K562 (cell line): ENCODE measurements at regions not wholly inside any gene's neighbourhood (a gene's known extent, or its start where the extent isn't known, plus 50 kb on each side); places are given as distances from the start of the nearest gene placed in this dataset.

Experiments
- ATAC-seq: fragments of 200-7000 bp; cut with Tn5 transposase; 3 replicates; pipeline ENCODE4 v1.9.1; 2020; ENCODE audit warnings: moderate library complexity
- BruUV-seq: library from RNA; stranded (reverse); fragments of 400-500 nt; replicated peaks from 2 replicates; lab custom pipeline; 2021; lab: Mats Ljungman, UMichigan
- CTCF ChIA-PET: fragments of 300-600 bp; formaldehyde crosslinking; extraction: SDS; loops from one replicate; lab custom pipeline; 2021; ENCODE audit warnings: low intra/inter-chr PET ratio; lab: Yijun Ruan, JAX
- POLR2A ChIA-PET: fragments of 300-600, 350-650 bp; sonication (Branson Sonifier 250); formaldehyde crosslinking; extraction: SDS; loops from one replicate; lab custom pipeline; 2021; ENCODE audit warnings: antibody characterized with exemption, inconsistent platforms; lab: Yijun Ruan, JAX
- DNase-seq, 4 experiments: peaks; one replicate each; pipeline versions ENCODE4 v3.0.0 to v3.0.0-alpha.2; 2011 to 2018; ENCODE audit warnings: low spot score in 3 of 4, mixed read lengths in 3 of 4; ENCODE audit errors: extremely low read depth in 1 of 4
- FAIRE-seq: peaks from 2 replicates; lab custom pipeline; 2011; peaks lifted over from hg19 to GRCh38; lab: Jason Lieb, UNC
- H2AFZ ChIP-seq: 2 replicates; pipeline ENCODE4 v1.6.0; 2011; ENCODE audit warnings: low read depth, low read length, control low read depth, inconsistent platforms
- H3K27ac ChIP-seq: fragments of 200-600 bp; 3 replicates; pipeline ENCODE4 v1.8.0; 2011; ENCODE audit warnings: low read depth, mild to moderate bottlenecking, control low read depth, inconsistent platforms, low read length, moderate library complexity, mixed read lengths; ENCODE audit errors: extremely low read depth
- H3K27me3 ChIP-seq, 2 experiments: fragments of 300-600 bp in 1 of 2; 2 replicates in 1 of 2; 3 replicates in 1 of 2; pipeline versions ENCODE4 v1.6.0 to v1.8.0; 2011; ENCODE audit warnings: inconsistent platforms in 2 of 2, low read length in 2 of 2, mild to moderate bottlenecking in 1 of 2, mixed read lengths in 1 of 2, moderate library complexity in 1 of 2; ENCODE audit not compliant: control insufficient read depth in 2 of 2, insufficient read depth in 2 of 2
- H3K36me3 ChIP-seq: fragments of 300-600 bp; 3 replicates; pipeline ENCODE4 v1.8.0; 2011; ENCODE audit warnings: mild to moderate bottlenecking, low read length, inconsistent platforms; ENCODE audit not compliant: control insufficient read depth, insufficient read depth
- H3K4me1 ChIP-seq, 2 experiments: fragments of 200-600 bp in 1 of 2; replicated peaks in 1 of 2; 2 replicates in 1 of 2; 3 replicates in 1 of 2; pipeline versions ENCODE4 v1.5.1 to v1.8.0; 2011; ENCODE audit warnings: inconsistent platforms in 2 of 2, low read length in 2 of 2, mild to moderate bottlenecking in 1 of 2, mixed read lengths in 1 of 2, moderate library complexity in 1 of 2; ENCODE audit not compliant: control insufficient read depth in 2 of 2, insufficient read depth in 2 of 2
- H3K4me2 ChIP-seq: 2 replicates; pipeline ENCODE4 v1.6.1; 2011; ENCODE audit warnings: low read length, control low read depth, inconsistent platforms, mixed read lengths; ENCODE audit not compliant: insufficient read depth
- H3K4me3 ChIP-seq: fragments of 200-600 bp; sonication (generic), shearing (Covaris generic); 2 replicates; pipeline ENCODE4 v1.5.1; 2016; ENCODE audit warnings: control low read depth, inconsistent platforms
- H3K79me2 ChIP-seq: fragments of 200-600 bp; 3 replicates; pipeline ENCODE4 v1.8.0; 2011; ENCODE audit warnings: low read length, inconsistent platforms; ENCODE audit not compliant: control insufficient read depth, insufficient read depth
- H3K9ac ChIP-seq, 2 experiments: 2 replicates each; pipeline versions ENCODE4 v1.6.0 to v1.6.1; 2011; ENCODE audit warnings: low read depth in 2 of 2, low read length in 2 of 2, control low read depth in 1 of 2, inconsistent platforms in 1 of 2, mild to moderate bottlenecking in 1 of 2, mixed read lengths in 1 of 2; ENCODE audit not compliant: insufficient read depth in 1 of 2
- H3K9me1 ChIP-seq: one replicate; pipeline ENCODE4 v1.6.0; 2011; ENCODE audit warnings: inconsistent platforms, mild to moderate bottlenecking, low read length, moderate library complexity; ENCODE audit not compliant: control insufficient read depth, insufficient read depth
- H3K9me3 ChIP-seq: replicated peaks from 2 replicates; pipeline ENCODE4 v1.5.1; 2011; ENCODE audit warnings: low read depth, low read length, inconsistent platforms; ENCODE audit not compliant: control insufficient read depth, insufficient read depth
- H4K20me1 ChIP-seq: replicated peaks from 2 replicates; pipeline ENCODE4 v1.6.1; 2011; ENCODE audit warnings: low read length, inconsistent platforms, mixed read lengths; ENCODE audit not compliant: control insufficient read depth, insufficient read depth
- ARID4B ChIP-seq: sonication (generic); formaldehyde crosslinking; IDR thresholded peaks from 2 replicates; pipeline ENCODE4 v1.8.0; 2022; ENCODE audit warnings: mild to moderate bottlenecking, missing genetic modification reagents
- CBX8 ChIP-seq: fragments of 200-600 bp; sonication (generic); IDR thresholded peaks from 2 replicates; pipeline ENCODE4 v1.6.1; 2012; ENCODE audit warnings: borderline replicate concordance, mixed run types, low read depth, mild to moderate bottlenecking, moderate library complexity, mixed read lengths, low read length, control low read depth, inconsistent platforms; ENCODE audit not compliant: poor library complexity, severe bottlenecking; ENCODE audit errors: extremely low read depth
- HDGF ChIP-seq: fragments of 450-650 bp; IDR thresholded peaks from 2 replicates; pipeline ENCODE4 v1.6.1; 2016
- KDM5B ChIP-seq: fragments of 200-600 bp; sonication (generic); IDR thresholded peaks from 2 replicates; pipeline ENCODE4 v1.6.1; 2012; ENCODE audit warnings: low read depth, mild to moderate bottlenecking, moderate library complexity, low read length, control low read depth, inconsistent platforms; ENCODE audit not compliant: insufficient replicate concordance
- NEUROD1 ChIP-seq: fragments of 150-350 bp; IDR thresholded peaks from 2 replicates; pipeline ENCODE4 v1.6.1; 2014; ENCODE audit warnings: borderline replicate concordance, low read length, low read depth; ENCODE audit not compliant: partially characterized antibody
- PTTG1 ChIP-seq: fragments of 450-650 bp; IDR thresholded peaks from 2 replicates; pipeline ENCODE4 v1.6.1; 2016; ENCODE audit warnings: low read depth, mild to moderate bottlenecking, missing genetic modification characterization, missing compliant biosample characterization
- SPI1 ChIP-seq: IDR thresholded peaks from 2 replicates; pipeline ENCODE4 v1.6.1; 2011; ENCODE audit warnings: low read depth, low read length, control low read depth, borderline replicate concordance
- STAG1 ChIP-seq: sonication (generic); formaldehyde crosslinking; IDR thresholded peaks from 2 replicates; pipeline ENCODE4 v1.5.0; 2020; ENCODE audit warnings: missing genetic modification reagents, borderline replicate concordance
- TCFL5 ChIP-seq: fragments of 250-450 bp; sonication (Bioruptor Pico); conservative IDR thresholded peaks from 2 replicates; pipeline ENCODE4 v1.6.1; 2021; ENCODE audit warnings: mild to moderate bottlenecking, moderate library complexity, matching md5 sums
- ZBED1 ChIP-seq: IDR thresholded peaks from 2 replicates; pipeline ENCODE4 v1.6.1; 2014
- ZNF124 ChIP-seq: sonication (generic); formaldehyde crosslinking; IDR thresholded peaks from 2 replicates; pipeline ENCODE4 v1.8.1; 2022; ENCODE audit warnings: missing genetic modification reagents
- ZNF239 ChIP-seq: fragments of 250-450 bp; sonication (Bioruptor Pico); IDR thresholded peaks from 2 replicates; pipeline ENCODE4 v1.4.0; 2020; ENCODE audit warnings: mild to moderate bottlenecking
- ZNF561 ChIP-seq: fragments of 450-650 bp; formaldehyde crosslinking; conservative IDR thresholded peaks from 2 replicates; pipeline ENCODE4 v1.4.0; 2020; ENCODE audit warnings: mild to moderate bottlenecking, moderate library complexity
- ZNF830 ChIP-seq: fragments of 250-450 bp; sonication (Bioruptor Pico); IDR thresholded peaks from 2 replicates; pipeline ENCODE4 v1.5.0; 2021; ENCODE audit warnings: mild to moderate bottlenecking
- WGBS: fragments of 100-300 bp; shearing (Covaris generic); methylation state at CpG from one replicate; pipeline ENCODE4 v1.1.6; 2016; ENCODE audit warnings: low coverage, mixed read lengths; ENCODE audit not compliant: insufficient coverage; ENCODE audit errors: missing lambda C conversion rate; 5-methylcytosine and 5-hydroxymethylcytosine counted together
- in situ Hi-C: fragments of 300-500 bp; cut with MboI; formaldehyde crosslinking; loops from 4 replicates; pipeline ENCODE4 v1.15.0; 2018; ENCODE audit warnings: inconsistent platforms, mixed read lengths
- intact Hi-C: fragments of 100-400 bp; cut with micrococcal nuclease; formaldehyde crosslinking; loops from 2 replicates; pipeline ENCODE4 v1.14.2; 2022

DNA sequence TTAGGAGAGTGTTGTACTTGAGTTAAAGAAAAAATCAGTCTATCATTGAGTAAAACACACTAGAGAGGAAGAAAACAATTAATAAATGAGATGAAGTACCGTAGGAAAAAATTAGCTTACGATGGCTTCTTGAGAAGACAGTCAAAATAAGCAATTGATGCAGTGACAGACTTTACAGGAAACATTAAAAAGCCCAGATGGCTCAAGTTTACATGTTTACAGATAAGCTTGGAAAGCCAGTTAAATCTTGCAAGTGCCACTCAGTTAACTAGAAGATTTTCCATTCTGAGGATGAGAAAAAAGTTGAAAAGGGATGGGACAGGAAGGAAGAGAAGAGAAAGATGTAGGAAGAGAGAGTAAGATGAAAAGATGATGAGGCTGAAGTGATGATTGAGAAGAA, 288.8 kb upstream of the FERMT1 start:
- no peak for TF ChIP-seq NEUROD1
- TF ChIP-seq HDGF, result no peak
- no peak for TF ChIP-seq KDM5B
- no peak for TF ChIP-seq ZNF239 (CRISPR knock-in tag)
- TF ChIP-seq PTTG1, result no peak
- TF ChIP-seq ZNF124, result no peak
- no peak for TF ChIP-seq STAG1
- no peak for TF ChIP-seq TCFL5 (CRISPR knock-in tag)
- Histone ChIP-seq H3K36me3 (no peaks in the 10 kb centered on the region), H3K9ac (no peak overlapping the region), H2AFZ (no peak overlapping the region), H3K4me1 (no peaks in the 10 kb centered on the region), H3K9me1 (no peaks in the 10 kb centered on the region), H4K20me1 (no peaks in the 10 kb centered on the region), H3K79me2 (no peaks in the 10 kb centered on the region), H3K4me2 (no peak overlapping the region), H3K27ac (no peak overlapping the region), H3K27me3 (no peaks in the 10 kb centered on the region), H3K9me3 (no peaks in the 10 kb centered on the region; the same call in 1 of the 2 replicates), H3K4me3 (no peak overlapping the region)
- FAIRE-seq (no peak), DNase-seq (no peak), ATAC-seq (no peak)
- intact Hi-C loops, result no loop called here
- in situ Hi-C loops, result no loop called here
- BruUV-seq, result no TSS peak
- WGBS, result 0% methylated on average over 2 of the region's 2 CpGs
- POLR2A ChIA-PET, result no interaction called here
- CTCF ChIA-PET, result no interaction called here

DNA sequence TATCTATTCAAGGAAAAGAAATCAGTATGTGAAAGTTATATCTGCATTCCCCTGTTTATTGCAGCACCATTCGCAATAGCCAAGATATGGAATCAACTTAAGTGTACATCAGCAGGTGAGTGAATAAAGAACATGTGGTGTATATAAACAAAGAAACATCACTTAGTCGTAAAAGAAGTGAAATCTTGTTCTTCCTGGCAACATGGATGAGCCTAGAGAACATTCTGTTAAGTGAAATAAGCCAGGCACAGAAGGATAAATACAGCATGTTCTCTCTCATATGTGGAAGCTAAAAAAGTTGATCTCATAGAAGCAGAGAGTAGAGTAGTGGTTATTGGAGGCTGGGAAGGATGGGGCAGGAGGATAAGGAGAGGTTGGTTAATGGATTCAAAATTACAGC, 287.9 kb upstream of the FERMT1 start:
- BruUV-seq, result no TSS peak
- FAIRE-seq (no peak), ATAC-seq (no peak), DNase-seq (no peak)
- CTCF ChIA-PET, result no interaction called here
- H3K9me1 ChIP-seq, result no peaks in the 10 kb centered on the region
- no peaks in the 10 kb centered on the region for H3K79me2 ChIP-seq
- 5% methylated on average over 1 of the region's 2 CpGs for WGBS
- H3K36me3 ChIP-seq, result no peaks in the 10 kb centered on the region
- POLR2A ChIA-PET, result no interaction called here
- no peak overlapping the region for H3K4me2 ChIP-seq
- H3K4me3 ChIP-seq, result no peak overlapping the region
- intact Hi-C loops, result no loop called here
- H3K9me3 ChIP-seq, result no peaks in the 10 kb centered on the region
- H3K9ac ChIP-seq, result no peak overlapping the region
- no peaks in the 10 kb centered on the region for H4K20me1 ChIP-seq
- in situ Hi-C loops, result no loop called here
- H3K27me3 ChIP-seq, result no peaks in the 10 kb centered on the region
- no peak overlapping the region for H2AFZ ChIP-seq
- no peaks in the 10 kb centered on the region for H3K4me1 ChIP-seq
- H3K27ac ChIP-seq, result no peak overlapping the region
- TF ChIP-seq ZBED1 (no peak), ZNF561 (CRISPR knock-in tag) (no peak), ARID4B (CRISPR knock-in tag) (no peak), SPI1 (no peak), ZNF830 (CRISPR knock-in tag) (no peak), CBX8 (no peak)
